Right kidney (tissue), 1 donor: ENCODE measurements at regions not wholly inside any gene's neighbourhood (a gene's known extent, or its start where the extent isn't known, plus 50 kb on each side); places are given as distances from the start of the nearest gene placed in this dataset.
A peak's percentile ranks its signal among the peaks of the same experiment; 100 is the strongest.
"Not testable (repeated sequence)": the region's sequence is repeated elsewhere in the genome, so short reads cannot be mapped to it uniquely, and the experiment has no call there.

Experiments used
- DNase-seq: peaks from one replicate; pipeline ENCODE4 v3.0.0-alpha.2; 2016

DNA sequence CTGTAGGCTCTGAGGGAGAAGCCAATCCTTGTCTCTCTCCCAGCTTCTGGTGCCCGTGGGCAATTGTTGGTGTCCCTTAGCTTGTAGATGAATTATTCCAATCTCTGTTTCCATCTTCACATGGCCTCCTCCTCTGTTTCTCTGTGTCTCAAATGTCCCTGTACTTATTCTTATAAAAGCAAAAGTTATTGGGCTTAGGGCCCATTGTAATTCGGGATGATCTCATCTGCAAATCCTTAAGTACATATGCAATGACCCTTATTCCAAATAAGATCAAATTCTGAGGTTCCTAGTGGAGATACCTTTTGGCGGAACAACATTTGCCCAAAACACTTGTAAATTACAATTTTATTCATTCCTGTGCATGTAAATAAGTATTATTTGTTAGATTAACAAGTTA lies 147.4 kb upstream of the EPHA3 start:
- DNase-seq, result no peak

DNA sequence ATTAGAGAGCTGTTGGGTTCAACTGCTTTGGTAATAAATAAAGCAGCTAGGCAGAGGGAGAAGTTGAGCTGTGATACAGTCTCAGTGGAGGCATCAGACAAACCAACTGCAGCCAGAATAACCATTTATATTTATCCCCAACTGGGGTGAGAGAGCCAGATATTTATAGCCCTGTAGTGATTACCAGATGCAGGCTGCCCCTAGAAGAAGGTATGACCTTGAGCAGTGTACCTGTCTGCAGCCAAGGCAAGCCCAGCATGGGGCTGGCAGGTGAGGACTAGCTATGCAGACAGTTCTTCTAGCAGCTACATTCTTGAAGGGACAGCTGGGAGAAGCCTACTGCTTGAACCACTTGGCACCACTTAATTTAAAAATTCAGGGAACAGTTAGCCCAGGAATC lies 144.4 kb upstream of the EPHA3 start:
- DNase-seq, result no peak

DNA sequence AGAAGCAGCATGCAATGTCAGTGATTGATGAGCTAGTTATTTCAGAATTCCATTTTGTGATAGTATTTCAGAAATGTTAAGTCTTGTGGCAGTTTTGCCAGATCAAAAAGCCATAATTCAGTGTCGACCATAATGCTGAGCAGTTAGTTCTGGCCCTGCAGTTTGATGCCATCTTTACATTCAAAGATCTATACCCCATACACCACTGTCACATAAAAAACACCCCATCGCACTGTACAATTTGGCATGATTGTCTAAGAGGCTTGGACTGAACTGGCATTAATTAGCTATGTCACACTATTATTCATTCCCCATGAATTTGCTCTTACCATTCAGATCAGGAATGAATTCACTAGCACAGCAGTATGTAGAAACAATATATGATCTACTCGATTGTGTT lies 127.7 kb upstream of the EPHA3 start:
- DNase-seq, result no peak

DNA sequence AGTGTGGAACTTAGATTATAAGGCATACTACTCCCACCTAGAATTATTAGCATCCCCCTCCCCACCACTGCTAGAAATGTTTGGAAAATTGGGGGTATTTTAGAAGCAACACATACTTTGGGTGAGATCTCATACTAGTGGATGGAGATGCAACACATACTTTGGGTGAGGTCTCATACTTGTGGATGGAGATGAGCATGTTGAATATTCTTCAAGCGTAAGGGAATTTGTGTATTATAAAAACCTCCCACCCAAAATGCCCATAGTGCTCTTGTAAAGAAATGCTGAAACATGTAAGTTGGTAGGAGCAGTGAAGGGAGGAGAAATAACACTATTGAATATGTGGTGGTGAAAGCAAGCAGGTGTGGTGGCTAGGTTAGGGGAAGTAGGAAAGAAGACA lies 124.0 kb upstream of the EPHA3 start:
- DNase-seq, result no peak

DNA sequence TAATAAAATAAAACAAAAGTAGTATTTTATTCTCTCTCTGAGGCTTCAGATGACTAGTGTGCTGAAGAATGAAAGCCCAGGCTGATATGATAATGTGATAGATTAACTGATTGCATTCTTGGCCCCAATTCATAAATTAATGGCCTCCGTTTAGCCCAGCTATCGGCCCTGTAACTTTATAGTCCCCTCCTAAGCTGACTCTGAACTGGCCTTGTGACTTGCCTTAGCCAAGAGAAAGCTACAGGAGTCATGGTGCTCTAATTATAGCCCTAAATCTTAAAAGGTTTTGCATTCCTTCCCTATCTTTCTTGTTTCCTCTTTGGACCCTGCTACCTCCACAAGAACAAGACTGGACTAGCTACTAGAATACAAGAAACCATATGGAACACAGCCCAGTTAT lies 123.2 kb upstream of the EPHA3 start:
- DNase-seq, result no peak

DNA sequence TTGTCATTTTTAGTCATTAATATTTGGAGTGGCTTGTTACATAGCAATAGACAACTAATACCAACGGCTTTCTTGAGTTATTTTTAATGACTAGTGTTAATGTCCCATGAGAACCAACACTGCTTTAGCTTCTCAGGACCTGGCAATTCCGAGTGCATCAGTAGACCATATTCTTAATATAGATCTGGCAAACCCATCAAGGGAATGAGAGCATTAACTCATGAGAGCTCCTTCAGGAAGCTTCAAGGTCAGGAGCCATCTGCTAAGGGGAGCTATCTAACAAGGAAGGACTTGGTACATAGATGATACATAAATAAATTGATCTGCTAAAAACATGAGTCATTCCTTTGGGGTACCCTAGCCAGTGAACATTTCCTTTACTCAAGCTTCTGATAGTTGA lies 122.6 kb upstream of the EPHA3 start:
- DNase-seq, result no peak

DNA sequence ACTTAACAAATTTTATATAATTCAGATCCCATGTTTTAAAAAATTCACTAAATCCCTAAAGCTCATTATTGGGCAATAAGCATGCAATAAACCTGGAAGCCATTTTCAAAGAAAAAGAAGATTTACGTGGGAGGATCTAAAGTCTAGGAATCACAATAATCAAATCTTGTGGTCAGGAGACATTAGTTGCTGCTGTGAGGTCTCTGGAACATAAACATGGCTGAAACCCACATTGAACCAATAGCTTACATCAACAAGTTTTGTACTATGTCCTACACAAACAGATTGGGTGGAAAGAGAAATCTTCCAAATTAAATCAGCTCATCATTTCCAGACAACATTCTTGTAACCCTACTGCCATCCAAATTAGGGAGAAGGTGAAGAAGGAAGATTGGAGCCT lies 121.9 kb upstream of the EPHA3 start:
- DNase-seq, result no peak

DNA sequence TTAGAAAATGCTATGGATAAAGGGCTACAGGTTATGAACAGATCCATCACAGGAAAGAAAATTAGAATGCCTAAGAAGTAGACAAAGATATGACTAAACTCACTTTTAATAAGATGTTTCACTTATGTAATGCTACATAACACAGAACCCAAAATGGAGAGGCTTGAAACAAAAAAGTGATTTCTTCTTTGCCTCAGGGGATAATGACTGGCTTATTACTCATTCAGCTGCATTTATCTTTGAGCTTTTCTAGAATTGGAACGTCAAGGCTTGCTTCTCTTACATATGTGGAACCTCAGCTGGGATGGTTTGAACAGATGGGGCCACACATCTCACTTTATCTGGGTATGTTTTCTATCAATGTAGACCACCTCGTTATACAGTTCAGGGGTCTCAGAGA lies 120.6 kb upstream of the EPHA3 start:
- DNase-seq, result no peak

DNA sequence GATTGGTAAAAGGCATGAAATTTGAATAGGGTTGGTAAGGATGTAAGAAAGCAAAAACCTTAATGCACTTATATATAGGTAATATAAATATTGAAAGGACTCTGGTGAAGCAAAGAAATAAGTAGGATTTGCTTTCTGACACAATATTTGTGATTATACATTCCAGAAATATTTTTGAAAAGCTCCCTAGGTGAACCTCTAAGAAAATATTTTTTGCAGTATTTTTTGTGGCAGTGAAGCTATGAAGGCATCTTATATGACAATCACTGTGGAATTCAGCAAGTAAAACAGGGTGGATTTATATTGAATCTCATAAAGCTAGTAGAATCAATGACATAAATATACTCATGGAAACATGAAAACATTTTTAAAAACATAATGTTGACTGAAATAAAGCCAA lies 119.6 kb upstream of the EPHA3 start:
- DNase-seq, result no peak

DNA sequence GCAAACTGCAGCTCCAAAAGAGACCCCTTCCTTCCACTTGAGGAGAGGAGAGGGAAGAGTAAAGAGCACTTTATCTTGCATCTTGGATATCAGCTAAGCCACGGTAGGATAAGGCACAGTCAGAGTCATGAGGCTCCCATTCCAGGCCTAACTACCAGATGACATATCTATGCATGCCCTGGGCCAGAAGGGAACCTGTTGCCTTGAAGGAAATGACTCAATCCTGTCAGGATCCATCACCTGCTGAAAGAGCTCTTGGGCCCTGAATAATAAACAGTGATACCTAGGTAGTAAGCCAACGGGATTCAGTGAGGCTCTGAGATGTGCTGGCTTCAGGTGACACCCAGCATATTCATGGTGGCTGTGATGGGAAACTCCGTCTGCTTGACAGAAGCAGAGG lies 118.5 kb upstream of the EPHA3 start:
- no peak for DNase-seq

DNA sequence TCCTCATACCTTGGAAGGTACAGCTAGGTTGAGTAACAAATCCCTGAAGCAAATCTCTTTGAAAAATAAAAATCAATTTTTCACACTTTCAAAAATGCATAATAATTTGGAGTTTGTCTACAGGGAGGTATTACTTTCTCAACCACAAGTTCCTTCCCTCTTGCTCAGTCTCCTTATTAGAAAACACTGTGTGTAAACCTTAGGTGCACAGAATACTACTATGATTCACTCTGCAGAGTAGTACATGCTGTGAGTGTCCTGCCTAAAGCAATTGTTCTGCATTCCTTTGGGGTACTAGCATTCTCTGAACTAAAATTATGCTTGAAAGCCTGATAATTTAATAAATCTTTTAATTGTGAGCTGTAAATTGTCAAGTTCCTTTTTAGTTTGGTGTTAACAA lies 115.9 kb upstream of the EPHA3 start:
- no peak for DNase-seq

DNA sequence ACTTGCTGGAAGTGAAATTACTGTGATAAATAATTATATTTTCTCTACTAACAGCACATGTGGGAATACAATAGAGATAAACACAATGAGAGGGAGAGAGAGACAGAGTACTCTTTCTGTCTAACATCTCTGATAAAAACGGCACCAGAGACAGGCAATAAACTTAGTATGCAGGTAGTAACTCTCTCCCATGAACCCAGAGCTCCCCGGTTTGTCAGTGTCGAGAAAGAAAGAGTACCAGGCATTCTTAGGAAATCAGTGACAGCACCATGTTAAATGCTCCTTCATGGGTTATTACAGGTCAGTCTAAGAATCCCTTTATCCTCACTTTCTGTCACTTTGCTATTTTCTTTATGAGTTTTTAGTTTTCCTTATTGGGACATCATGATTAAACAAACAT lies 110.7 kb upstream of the EPHA3 start:
- no peak for DNase-seq

DNA sequence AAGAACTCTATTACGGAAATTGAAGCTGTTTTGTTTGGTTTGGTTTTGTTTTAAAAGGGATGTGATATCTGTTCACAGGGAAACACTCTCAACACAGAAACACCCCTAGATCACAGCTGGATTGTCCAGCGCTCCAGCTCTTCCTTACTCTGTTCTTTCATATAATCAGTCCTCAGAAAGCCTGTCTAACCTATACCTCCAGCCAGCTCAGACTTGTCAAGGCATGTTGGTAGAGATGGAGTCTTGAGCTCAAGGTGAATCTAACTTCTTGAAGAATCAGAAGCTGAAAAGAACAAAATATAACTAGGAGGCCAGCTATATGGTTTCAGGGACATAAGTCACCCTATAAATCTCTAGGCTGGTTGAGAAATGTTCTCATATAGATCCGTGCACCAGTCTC lies 110.2 kb upstream of the EPHA3 start:
- no peak for DNase-seq

DNA sequence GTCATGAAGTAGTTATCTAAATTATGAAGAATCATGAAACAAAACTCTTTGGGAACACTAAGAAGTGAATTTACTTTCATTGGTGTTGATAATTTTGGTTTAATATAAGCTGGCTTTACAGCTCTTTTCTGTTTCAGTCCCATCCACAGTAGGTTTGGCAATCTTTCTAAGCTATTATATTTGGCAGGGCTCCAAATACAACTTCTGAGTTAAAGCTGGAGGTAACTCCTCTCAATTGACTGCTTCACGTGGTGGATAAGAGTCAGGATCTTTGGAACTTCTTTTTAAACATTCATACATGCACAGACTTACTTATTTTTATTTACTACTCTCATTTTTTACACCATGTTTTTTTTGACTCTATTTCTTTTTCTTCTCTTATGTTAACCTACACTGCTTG lies 106.5 kb upstream of the EPHA3 start:
- DNase-seq, result no peak

DNA sequence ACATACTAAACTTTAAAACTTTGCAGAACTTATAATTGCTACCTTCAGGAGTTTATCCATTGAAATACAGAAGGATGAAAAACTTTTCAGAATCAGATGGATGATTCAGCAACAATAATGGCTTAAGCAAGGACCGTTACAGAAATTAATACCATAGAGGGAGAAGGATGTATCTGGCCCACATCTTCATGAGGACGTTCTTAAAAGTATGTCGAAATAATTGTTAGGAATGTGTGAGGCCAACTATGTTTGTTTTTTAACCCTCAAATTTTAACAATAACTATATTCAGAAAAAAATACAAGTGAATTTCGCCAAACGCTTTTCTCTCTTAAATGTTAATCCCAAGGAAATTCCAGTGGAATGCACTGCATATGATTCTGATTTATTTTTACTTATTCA lies 105.2 kb upstream of the EPHA3 start:
- DNase-seq, result no peak

DNA sequence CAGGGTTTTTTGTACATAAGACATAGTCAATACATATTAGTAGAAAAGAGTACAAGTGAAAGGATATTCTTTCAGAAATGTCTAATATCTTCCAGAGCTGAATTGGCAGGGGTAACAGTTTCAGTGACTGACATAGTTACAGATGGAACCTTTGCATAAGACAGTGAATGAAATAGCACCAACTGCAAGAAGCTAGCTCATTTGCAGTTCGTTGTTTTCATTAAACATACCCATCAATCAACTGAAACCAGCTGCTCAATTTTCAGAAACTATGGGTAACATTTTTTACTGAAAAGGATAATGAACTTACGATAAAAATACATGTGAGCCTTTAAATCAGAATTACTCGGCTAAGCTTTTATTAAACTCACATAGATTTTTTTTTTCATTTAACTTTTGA lies 93.9 kb upstream of the EPHA3 start:
- DNase-seq, result no peak

DNA sequence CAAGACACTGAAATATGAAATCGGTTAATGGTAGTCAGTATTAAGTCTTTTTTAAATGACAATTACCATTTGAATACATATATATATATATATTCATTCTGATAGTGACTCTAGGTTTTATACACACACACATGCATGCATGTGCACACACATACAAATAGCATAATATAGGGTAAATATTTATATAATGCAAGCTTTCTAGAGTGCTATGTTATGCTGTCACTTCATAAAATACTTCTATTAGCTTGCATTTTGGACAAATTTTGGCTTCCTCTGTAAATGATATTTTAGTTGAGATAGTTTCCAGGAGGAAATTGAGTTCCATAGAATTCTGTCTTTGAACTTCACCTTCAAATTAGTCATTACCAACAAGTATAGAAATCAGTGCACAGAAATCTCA lies 89.9 kb upstream of the EPHA3 start:
- no peak for DNase-seq

DNA sequence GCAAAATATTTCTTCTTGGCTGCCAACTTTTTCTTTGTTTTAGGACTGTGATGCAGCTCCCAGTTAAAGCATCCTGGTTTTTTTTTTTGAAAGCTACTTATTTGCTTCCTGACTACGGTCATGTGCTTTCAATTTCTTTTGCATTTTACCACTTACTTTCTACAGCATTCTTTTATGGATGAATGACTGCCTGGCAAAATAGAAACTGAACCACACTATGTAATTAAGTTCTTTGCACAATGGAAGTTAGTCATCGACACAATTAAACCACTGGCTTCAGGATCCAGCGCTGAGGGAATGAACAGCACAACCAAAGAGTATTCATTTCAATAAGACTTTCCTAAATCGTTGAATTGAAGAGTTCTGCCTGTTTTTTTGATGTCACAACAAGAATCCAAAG lies 82.2 kb upstream of the EPHA3 start:
- peak; percentile 4 for DNase-seq

DNA sequence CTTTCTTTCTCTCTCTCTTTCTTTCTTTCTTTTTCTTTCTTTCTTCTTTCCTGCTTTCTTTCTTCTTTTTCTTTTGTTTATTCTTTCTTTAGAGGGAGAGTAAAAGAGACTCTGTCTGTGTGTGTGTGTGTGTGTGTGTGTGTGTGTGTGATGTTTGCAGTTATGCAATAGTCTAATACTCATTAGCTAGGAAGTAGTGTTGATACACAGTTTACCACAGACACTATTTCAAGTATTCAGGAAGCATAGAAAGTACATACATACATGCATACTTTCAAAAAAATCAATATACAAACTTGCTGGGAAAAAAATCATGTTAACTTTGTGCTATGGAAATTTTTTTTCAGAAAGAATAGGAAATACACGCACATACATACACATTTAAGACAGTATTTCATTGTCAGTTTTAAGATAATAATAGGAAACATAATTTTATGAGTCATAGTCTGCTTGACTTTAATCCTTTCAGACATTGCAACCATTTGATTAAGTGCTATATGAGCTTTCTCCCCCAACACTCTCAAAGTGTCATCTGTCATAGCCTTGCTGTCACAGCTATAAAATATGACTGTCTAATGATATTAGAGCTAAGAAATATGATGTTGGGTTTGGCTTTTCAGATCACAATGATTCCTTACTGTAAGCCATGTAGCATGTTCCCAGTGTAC lies 74.9 kb upstream of the EPHA3 start:
- no peak for DNase-seq

DNA sequence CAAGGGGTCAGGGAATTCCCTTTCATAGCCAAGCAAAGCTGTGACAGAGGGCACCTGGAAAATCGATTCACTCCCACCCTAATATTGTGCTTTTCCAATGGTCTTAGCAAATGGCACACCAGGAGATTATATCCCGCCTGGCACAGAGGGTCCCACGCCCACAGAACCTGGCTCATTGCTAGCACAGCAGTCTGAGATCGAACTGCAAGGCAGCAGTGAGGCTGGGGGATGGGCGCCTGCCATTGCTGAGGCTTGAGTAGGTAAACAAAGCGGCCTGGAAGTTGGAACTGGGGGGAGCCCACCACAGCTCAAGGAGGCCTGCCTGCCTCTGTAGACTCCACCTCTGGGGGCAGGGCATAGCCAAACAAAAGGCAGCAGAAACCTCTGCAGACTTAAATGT lies 72.7 kb upstream of the EPHA3 start:
- DNase-seq, result not testable (repeated sequence)

DNA sequence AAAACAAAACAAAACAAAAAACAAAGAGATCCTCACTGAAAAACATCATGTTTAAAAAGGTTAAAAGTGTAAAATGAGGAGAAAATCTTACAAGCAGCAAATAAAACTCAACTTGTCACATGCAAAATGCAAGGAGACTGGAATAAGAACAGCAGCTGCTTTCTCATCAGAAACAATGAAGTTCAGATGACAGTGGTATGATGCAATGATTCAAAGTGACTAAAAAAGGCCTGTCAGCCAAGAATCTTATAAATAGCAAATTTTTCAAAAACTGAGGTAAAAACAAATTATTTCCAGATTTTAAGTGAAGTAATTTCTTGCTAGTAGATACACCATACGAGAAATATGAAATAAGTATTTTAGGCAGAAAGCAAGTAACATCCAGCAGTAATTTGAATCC lies 68.6 kb upstream of the EPHA3 start:
- DNase-seq, result no peak

DNA sequence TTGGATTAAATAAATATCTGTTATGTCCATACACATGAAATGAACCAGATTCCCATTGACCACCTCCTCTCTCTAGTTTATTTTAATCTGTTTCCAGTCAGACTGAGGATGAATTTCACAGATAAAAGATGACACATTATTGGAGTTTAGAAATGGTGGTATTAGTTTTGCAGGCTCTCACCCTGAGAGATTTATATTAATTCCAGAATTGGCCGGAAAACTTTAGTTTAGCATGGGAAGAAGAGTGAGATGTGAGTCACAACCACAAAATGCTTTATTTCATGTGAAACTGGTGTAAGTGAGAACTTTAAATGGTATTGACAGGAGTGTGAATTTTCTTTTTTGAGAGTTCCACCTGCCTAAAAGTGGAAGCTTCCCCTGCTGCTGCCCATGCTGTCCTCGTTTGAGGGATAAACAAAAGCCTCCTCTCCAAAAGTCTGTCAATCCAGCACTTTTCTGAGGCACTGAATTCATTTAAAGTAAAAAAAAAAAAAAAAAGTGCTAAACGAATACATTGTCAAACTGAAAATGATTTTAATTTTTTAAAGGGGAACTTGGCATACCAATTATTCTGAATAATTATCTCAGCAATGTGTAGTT lies 65.1 kb upstream of the EPHA3 start:
- no peak for DNase-seq

DNA sequence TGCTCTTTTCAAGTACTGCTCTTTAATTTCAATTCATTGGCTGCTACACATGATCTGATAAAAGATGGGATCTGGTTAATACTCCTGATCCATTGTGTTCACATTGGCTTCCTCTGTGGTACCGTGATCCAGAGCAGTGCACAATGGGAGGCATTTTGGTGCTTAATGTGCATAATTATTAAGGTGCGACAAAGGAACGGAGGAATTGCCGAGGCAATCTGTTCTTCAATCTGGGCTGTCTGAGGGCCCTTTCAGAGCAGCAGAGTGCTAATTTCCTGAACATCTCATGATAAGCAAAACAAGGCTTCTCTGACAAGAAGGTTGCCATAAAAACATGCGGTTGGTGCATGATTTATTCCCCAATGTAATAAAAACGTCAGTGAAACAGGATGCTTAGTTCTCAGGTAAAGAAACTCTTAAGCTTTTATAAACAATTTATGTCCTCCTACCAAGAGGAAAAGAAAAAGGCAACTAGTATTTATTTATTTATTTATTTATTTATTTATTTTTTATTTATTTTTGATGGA lies 64.0 kb upstream of the EPHA3 start:
- no peak for DNase-seq

DNA sequence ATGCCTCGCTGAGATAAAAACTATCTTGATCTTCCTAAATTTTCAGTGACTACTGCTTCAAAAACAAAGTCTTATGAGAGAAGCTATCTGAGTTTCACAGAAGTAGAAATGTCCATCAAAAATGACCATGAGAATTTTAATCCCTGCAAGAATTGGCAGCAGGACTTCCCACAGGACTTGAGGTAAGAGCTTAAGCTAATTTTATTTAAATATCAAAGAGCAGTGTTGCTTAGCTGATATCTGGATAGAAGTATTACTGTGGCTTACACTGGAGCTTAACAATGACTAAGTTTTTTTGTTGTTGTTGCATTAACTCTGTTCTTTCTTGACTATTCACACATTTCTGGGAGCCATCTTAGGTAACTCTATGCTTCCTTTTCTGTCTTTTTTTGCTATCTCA lies 60.8 kb upstream of the EPHA3 start:
- no peak for DNase-seq

DNA sequence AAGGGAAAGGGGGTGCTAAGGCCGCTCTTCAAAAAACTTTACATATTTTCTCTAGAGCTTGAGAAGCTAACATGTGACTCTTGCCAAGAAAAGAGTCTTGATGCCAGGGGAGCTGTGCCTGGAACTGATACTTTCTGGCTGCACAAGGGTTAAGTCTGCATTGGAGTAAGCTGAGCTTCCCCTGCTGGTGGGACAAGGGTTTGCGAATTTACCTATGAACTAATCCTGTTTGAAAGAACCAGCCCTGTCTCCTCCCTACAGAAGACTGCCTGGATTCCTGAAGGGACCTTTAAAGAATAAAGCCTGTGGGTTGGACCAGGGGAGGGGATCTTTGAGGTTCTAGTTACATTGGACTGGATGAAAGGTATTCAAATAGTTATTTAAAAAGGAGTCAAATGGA lies 58.3 kb upstream of the EPHA3 start:
- no peak for DNase-seq
